GM12875 (cell line): ENCODE measurements at regions not wholly inside any gene's neighbourhood (a gene's known extent, or its start where the extent isn't known, plus 50 kb on each side); places are given as distances from the start of the nearest gene placed in this dataset.

Source experiments
- H3K4me3 ChIP-seq: one replicate; pipeline ENCODE4 v1.5.1; 2011; ENCODE audit warnings: low read depth, low read length, control low read depth
- TF ChIP-seq, protein P1 (sequence below): IDR thresholded peaks from 2 replicates; pipeline ENCODE4 v1.5.1; 2011; ENCODE audit warnings: low read depth, mild to moderate bottlenecking, control low read depth, inconsistent platforms, low read length, moderate library complexity, borderline replicate concordance; ENCODE audit not compliant: insufficient read depth

DNA sequence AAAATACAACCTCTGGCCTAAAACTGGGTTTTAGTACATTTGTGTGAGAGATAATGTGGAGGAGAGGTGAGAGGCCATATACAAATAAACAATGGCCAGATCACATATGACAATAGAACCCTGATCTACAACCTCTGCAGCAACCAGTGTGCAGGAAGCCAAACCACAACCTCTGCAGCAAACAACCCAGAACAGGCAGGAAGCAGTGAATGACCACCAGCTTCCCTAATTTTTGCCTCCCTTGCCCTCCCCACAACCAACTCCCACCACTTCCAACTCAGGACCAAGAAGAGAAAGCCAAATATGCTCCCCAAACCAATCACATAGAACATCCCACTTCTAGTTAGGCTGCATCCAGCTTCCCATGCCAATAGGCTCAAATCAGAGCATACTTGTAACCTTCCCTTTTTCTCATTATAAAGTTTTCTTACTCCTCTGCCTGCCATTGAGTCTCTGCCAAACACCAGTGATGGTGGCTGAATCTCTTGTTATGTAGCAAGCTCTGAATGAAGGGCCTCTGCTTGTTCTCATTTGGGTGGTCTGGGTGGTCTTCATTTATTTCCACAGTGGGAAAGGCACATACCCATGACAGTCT lies 102.6 kb upstream of the GAP43 start:
- TF ChIP-seq, protein P1, sequence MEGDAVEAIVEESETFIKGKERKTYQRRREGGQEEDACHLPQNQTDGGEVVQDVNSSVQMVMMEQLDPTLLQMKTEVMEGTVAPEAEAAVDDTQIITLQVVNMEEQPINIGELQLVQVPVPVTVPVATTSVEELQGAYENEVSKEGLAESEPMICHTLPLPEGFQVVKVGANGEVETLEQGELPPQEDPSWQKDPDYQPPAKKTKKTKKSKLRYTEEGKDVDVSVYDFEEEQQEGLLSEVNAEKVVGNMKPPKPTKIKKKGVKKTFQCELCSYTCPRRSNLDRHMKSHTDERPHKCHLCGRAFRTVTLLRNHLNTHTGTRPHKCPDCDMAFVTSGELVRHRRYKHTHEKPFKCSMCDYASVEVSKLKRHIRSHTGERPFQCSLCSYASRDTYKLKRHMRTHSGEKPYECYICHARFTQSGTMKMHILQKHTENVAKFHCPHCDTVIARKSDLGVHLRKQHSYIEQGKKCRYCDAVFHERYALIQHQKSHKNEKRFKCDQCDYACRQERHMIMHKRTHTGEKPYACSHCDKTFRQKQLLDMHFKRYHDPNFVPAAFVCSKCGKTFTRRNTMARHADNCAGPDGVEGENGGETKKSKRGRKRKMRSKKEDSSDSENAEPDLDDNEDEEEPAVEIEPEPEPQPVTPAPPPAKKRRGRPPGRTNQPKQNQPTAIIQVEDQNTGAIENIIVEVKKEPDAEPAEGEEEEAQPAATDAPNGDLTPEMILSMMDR = no peak
- no peak overlapping the region for H3K4me3 ChIP-seq

DNA sequence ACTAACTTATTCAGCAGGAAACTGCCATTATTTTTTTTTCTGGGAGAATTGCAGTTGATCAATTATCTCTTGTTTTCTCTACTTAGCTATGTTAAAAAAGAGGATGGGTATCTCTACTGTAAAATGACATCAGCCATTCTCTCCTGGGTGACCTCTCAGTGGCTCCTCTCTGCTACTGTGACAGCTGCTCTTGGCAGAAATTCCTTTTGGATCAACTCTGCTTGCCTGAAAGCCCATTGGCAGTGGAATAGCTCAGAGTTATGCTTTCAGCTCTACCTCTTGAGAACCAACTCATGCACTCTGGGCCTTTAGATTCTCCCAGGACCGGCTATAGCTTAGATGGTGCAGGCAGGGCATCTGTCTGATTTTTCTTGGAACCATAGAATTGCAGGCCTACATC lies 99.9 kb upstream of the GAP43 start:
- TF ChIP-seq, protein P1 = no peak
- H3K4me3 ChIP-seq = no peak overlapping the region

DNA sequence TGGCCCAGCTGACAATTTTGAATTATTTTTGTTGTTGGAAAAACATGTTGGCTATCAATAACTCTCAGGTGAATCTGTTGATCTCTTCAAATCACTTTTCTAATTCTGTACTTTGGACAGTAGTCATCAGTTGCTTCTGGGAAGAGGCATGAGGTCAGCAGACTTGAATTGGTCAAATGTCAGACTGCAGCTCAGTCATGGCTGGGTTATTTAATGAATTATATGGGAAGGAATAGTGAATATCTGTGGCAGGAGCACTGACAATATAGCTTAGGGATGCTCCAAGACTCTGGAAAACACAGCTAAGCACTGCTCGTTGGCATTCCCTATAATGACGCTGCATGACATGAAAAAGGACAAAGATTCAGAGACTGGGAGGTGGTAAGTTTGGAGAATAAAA lies 98.8 kb upstream of the GAP43 start:
- TF ChIP-seq, protein P1 = no peak

DNA sequence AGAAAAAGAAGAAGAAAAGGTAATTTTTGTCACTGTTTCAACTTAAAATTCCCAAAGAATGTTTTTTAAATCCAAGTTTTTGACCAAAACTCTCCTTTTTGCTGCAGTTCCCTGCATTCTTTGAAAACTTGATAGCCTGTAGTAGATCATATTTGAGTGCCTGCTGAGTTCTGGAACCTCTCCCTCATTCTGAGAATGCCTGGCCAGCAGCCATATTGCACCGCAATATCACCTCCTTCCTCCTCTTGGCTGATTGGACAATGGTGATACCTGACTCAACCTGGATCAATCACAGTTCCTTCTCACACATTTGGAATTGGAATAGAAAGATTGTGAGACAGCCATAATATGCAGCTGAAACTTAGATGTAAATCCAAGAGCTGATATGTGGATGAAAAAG lies 97.6 kb upstream of the GAP43 start:
- TF ChIP-seq, protein P1 = no peak
- H3K4me3 ChIP-seq = no peak overlapping the region

More for the DNA sequence above, 98.8 kb upstream of the GAP43 start:
- H3K4me3 ChIP-seq = no peak overlapping the region

DNA sequence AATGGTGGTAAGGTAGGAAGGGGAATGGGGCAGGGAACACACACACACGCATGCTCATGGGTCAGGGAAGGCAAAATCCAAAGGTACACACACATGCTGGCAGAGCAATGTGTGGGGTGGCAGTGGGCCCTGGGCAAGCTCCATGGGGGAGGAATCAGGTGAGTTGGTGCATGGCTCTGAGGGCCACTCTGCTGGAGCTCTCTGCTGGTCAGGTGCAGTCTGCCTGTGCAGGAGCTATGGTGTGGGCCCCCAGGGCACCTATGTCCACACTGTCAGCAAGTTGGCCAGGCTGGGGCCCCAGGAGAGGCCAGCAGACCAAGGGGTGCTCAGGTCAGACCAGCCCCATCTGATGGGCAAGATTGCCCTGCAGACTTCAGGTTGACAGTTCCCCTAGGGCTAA lies 90.1 kb upstream of the GAP43 start:
- TF ChIP-seq, protein P1 = no peak
- no peak overlapping the region for H3K4me3 ChIP-seq

DNA sequence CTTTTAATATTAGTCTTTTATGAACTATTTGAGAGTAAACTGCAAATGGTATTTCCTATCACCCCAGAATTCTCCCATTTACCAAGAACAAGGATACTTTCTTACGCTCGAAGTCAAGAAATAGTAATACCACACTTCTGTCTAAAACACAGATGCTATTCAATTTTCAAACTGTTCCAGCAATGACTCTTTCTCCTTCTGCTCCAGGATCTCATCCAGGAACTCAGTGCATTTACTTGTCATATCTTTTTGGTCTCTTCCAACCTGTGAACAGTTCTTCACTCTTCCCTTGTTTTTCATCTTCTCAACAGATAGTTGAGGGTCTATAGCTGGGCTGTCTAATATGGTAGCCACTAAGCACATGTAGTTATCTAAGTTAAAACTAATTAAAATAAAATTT lies 87.1 kb upstream of the GAP43 start:
- TF ChIP-seq, protein P1 = no peak
- H3K4me3 ChIP-seq = no peak overlapping the region

DNA sequence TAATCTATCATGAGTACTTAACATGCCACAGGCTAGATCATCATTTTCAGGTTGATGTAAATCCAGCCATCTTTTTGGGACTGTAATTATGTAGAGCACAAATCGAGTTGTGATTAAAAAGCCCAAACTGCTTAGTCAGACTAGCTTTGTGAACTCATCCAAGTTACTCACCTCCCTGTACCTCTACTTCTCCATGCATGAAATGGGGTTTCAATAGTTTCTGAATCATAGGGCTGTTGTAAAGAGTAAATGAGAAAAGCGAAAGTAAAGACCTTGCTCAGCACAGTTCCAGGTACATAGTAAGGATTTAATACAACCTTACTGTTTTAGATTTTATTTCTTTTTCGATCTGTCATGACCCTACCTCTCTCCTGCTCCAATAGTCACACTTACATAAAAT lies 85.6 kb upstream of the GAP43 start:
- H3K4me3 ChIP-seq = no peak overlapping the region
- TF ChIP-seq, protein P1 = no peak
